ENCODE measurements at regions not wholly inside any gene's neighbourhood (a gene's known extent, or its start where the extent isn't known, plus 50 kb on each side); places are given as distances from the start of the nearest gene placed in this dataset.
"Not testable (repeated sequence)": the region's sequence is repeated elsewhere in the genome, so short reads cannot be mapped to it uniquely, and the experiment has no call there.

GRCh38 chr17:77622647-77623046, 335.9 kb upstream of the TNRC6C start:
- POLR2A ChIA-PET: no interaction called here
- no peak for TF ChIP-seq CTCF (IDR thresholded peaks at IDR 0.05; ENCODE audit: control extremely low read depth, extremely low read depth, low read depth, missing control alignments)
- CTCF ChIA-PET: no interaction called here
- DNase-seq (ENCODE audit: extremely low spot score): no peak

GRCh38 chr17:77623321-77623720, 335.2 kb upstream of the TNRC6C start:
- CTCF ChIA-PET: not testable (repeated sequence)

GRCh38 chr17:77628035-77628434, 330.5 kb upstream of the TNRC6C start:
- no peak for DNase-seq (ENCODE audit: extremely low spot score)
- CTCF ChIA-PET: interaction anchor here (1.0 kb wide), 1 partner anchor 18 kb away, joined by 3 read pairs; no protein-coding TSS in a partner anchor
- TF ChIP-seq CTCF (IDR thresholded peaks at IDR 0.05; ENCODE audit: control extremely low read depth, extremely low read depth, low read depth, missing control alignments): no peak
- POLR2A ChIA-PET: no interaction called here

More at GRCh38 chr17:77623321-77623720, 335.2 kb upstream of the TNRC6C start:
- DNase-seq (ENCODE audit: extremely low spot score); POLR2A ChIA-PET: not testable (repeated sequence)

- POLR2A ChIA-PET; CTCF ChIA-PET; DNase-seq (ENCODE audit: extremely low spot score): not testable (repeated sequence)
Observed at GRCh38 chr17:77629284-77629683, 329.2 kb upstream of the TNRC6C start.

- DNase-seq (ENCODE audit: extremely low spot score): no peak
- ChIA-PET CTCF (no interaction called here), POLR2A (no interaction called here)
- no peak for TF ChIP-seq CTCF (IDR thresholded peaks at IDR 0.05; ENCODE audit: control extremely low read depth, extremely low read depth, low read depth, missing control alignments)
Observed at GRCh38 chr17:77631307-77631706, 327.2 kb upstream of the TNRC6C start.

- POLR2A ChIA-PET: no interaction called here
- CTCF ChIA-PET: interaction anchor here (1.1 to 1.8 kb wide), 3 partner anchors 33 to 90 kb away, joined by 3 to 5 read pairs (median 3); no protein-coding TSS in a partner anchor
- TF ChIP-seq CTCF (IDR thresholded peaks at IDR 0.05; ENCODE audit: control extremely low read depth, extremely low read depth, low read depth, missing control alignments): no peak
- no peak for DNase-seq (ENCODE audit: extremely low spot score)
Observed at GRCh38 chr17:77632619-77633018, 325.9 kb upstream of the TNRC6C start.

GRCh38 chr17:77634710-77635109, 323.8 kb upstream of the TNRC6C start:
- no peak for TF ChIP-seq CTCF (IDR thresholded peaks at IDR 0.05; ENCODE audit: control extremely low read depth, extremely low read depth, low read depth, missing control alignments)
- peak; percentile 77 for DNase-seq (ENCODE audit: extremely low spot score)
- ChIA-PET POLR2A (no interaction called here), CTCF (interaction anchor here (1.2 kb wide), 1 partner anchor 9 kb away, joined by 3 read pairs; no protein-coding TSS in a partner anchor)

- ChIA-PET CTCF (interaction anchor here (1.2 kb wide), 1 partner anchor 9 kb away, joined by 3 read pairs; no protein-coding TSS in a partner anchor), POLR2A (no interaction called here)
- no peak for DNase-seq (ENCODE audit: extremely low spot score)
- no peak for TF ChIP-seq CTCF (IDR thresholded peaks at IDR 0.05; ENCODE audit: control extremely low read depth, extremely low read depth, low read depth, missing control alignments)
Observed at GRCh38 chr17:77635176-77635575, 323.3 kb upstream of the TNRC6C start.

- CTCF ChIA-PET: interaction anchor here (1.2 kb wide), 1 partner anchor 8 kb away, joined by 3 read pairs; no protein-coding TSS in a partner anchor
- POLR2A ChIA-PET; DNase-seq (ENCODE audit: extremely low spot score): not testable (repeated sequence)
Observed at GRCh38 chr17:77635785-77636184, 322.7 kb upstream of the TNRC6C start.
